CD1c-positive myeloid dendritic cell (primary cell): ENCODE measurements at regions not wholly inside any gene's neighbourhood (a gene's known extent, or its start where the extent isn't known, plus 50 kb on each side); places are given as distances from the start of the nearest gene placed in this dataset.

Experiments used
- DNase-seq: peaks from one replicate; pipeline ENCODE4 v3.0.0-alpha.2; 2016; ENCODE audit errors: extremely low spot score

- DNase-seq = no peak
Measured at GRCh38 chr5:133686566-133686965, 74.2 kb upstream of the FSTL4 start.

DNA sequence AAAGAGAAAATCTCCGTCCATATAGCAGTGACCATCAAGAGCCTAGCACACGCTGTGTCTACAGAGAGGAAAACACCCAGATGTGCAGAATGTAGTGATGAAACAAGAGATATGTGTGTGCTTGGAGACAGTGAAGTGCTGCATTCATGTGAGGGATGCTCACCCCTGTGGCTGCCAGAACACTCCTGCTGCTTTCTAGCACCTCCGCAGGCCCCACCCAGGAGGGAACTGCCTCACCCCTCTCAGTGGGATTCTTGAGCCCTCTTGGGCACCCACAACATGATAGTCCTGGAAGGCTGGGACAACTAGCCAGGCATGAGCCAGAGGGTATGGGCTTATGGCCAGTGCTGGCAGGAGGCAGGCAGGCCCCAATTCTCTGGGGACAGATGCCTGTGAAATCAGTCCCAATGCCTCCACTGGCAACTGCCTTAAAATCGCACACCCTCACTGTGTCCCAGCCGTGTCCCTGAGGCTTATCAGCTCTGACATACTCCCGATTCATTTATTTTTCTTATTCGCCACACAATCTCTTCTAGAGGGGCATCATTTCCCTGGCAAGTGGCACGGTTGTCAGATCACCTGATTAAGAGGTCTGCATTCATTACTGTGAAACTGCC lies 73.2 kb upstream of the FSTL4 start:
- DNase-seq = no peak

DNA sequence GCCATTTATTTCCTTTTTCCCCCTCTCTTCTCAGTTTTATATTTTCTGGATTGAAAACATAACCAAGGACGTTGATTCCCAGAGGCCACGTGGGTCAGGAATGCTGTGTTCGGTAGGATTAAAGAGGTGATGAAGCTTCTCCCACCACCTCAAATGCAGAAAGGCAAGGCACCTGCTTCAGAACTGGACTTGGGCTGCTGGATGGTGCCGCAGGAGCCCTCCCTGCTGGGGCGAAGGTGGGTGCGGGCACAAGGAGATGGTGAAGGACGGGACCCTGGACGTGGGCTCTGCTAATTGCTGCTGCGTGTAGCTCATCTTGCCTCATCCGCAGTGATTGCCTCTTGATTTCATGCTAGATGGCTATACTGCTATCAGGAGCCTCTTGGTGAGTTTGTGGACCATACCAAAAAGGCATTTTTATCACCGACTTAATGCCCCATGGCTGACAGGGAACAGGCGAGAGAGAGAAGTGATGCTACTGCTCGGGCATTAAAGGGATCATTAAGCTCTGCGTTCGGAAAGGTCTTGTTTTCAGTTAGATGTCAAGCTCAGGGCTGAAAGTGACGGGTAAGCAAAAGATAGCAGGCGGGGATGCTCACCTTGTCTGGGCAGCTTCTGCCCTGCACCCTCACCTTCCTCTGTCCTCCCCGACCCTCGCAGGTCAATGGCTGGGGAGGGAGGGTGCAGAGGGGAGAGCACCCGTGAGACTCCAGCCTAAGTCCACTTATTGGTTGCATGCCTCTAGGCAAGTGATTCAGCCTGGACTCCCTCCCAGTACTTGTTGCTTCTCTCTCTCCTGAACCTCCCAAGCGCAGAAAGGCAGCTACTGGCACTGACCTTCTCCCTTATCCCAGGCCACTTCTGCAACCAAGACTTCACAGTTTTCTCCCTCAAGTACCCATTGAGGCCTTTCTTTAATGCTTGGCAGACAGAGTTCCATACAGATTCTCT lies 71.6 kb upstream of the FSTL4 start:
- no peak for DNase-seq

DNA sequence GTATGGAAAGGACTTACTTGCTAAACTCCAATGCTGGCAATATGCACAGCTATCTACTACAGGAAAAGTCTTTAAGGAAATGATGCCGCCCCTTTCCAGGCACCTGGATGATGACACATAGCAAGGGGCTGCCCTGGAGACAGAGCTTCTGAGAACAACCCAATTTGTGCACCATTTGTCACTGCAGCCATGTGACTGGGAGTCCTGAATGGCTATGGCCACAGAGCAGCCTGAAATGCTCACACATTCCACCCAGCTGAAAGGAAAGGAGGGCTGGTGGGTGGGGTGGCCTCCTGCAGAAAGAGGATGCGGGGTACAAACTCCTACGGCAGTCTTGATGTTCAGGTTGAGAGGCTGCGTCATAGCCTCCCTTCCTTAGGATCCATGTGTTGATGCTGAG lies 70.1 kb upstream of the FSTL4 start:
- no peak for DNase-seq

- no peak for DNase-seq
Measured at GRCh38 chr5:133681896-133682295, 69.6 kb upstream of the FSTL4 start.

- DNase-seq = no peak
Measured at GRCh38 chr5:133680830-133681565, 68.7 kb upstream of the FSTL4 start.

- DNase-seq = no peak
Measured at GRCh38 chr5:133679534-133679933, 67.2 kb upstream of the FSTL4 start.

DNA sequence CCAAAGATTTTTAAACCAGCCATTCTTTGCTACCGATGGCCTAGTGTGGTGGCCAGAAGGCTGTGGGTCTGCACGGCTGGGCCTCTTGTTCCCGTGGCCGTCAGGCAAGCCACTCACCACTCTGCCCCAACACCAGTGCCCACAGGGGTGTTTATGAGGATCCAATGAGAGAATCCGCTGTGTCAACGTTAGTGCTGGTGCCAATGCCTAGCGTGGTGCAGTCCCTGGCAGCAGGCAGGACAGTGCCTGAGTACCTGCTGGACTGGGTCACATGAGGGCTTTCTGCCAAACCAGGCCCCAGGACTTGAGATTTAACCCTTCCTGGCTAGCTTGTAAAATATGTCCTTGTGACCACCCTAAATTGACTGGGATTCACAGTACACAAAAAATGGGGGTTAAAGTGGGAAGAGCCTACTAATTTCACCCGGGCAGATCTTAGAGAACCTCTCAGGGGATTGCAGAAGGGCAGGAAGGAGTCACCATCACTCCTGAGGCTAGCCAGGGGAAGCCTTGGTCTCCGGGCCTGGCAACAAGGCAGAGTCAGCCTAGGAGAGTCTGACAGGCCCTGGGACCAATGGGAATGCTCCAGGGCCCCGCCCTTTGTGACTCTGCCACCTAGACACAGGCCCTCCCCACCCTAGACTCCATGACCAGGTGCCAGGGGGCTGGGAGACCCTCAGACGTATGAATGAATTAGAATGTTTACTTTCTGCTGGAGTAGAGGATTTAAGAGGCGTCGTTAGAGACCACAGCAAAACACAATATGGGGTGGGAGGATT lies 63.2 kb upstream of the FSTL4 start:
- no peak for DNase-seq

GRCh38 chr5:133670336-133670735 lies 58.0 kb upstream of the FSTL4 start:
- DNase-seq = no peak

GRCh38 chr5:133669472-133669871 lies 57.1 kb upstream of the FSTL4 start:
- no peak for DNase-seq

- no peak for DNase-seq
Measured at GRCh38 chr5:133668458-133668857, 56.1 kb upstream of the FSTL4 start.

DNA sequence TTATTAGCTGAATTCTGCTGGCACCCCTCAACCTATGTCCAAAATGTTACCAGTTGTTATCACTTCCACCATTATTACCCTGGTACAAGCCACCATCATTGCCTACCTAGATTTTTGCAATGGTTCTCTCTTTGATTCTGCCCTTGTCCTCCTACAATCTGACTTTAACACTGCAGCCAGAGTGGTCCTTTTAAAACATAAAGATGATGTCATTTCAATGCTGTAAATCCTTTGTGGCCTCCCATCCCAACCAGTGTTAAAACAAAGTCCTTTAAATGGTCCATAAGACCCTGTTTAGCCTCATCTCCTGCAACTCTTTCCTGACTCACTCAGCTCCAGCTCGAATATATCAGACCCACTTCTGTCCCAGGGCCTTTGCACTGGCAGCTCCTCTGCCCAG lies 54.9 kb upstream of the FSTL4 start:
- no peak for DNase-seq

GRCh38 chr5:133665571-133665970 lies 53.2 kb upstream of the FSTL4 start:
- DNase-seq = no peak

GRCh38 chr5:133664422-133664821 lies 52.1 kb upstream of the FSTL4 start:
- no peak for DNase-seq

- DNase-seq = no peak
Measured at GRCh38 chr5:133663397-133664054, 51.2 kb upstream of the FSTL4 start.

- DNase-seq = no peak
Measured at GRCh38 chr5:133662578-133662977, 50.2 kb upstream of the FSTL4 start.
